GM12872 (cell line): ENCODE measurements at regions not wholly inside any gene's neighbourhood (a gene's known extent, or its start where the extent isn't known, plus 50 kb on each side); places are given as distances from the start of the nearest gene placed in this dataset.

Source experiments
- CTCF ChIP-seq: IDR thresholded peaks from 3 replicates; pipeline ENCODE4 v1.5.1; 2011; ENCODE audit warnings: low read depth, mild to moderate bottlenecking, low read length, moderate library complexity; ENCODE audit not compliant: insufficient read depth

- no peak for TF ChIP-seq CTCF
Observed at GRCh38 chr6:102352552-102352951, 959.0 kb downstream of the GRIK2 start.

GRCh38 chr6:102344769-102345168 lies 951.3 kb downstream of the GRIK2 start:
- no peak for TF ChIP-seq CTCF

- no peak for TF ChIP-seq CTCF
Observed at GRCh38 chr6:102340311-102340710, 946.8 kb downstream of the GRIK2 start.

- no peak for TF ChIP-seq CTCF
Observed at GRCh38 chr6:102333736-102334135, 940.2 kb downstream of the GRIK2 start.

GRCh38 chr6:102327697-102328225 lies 934.3 kb downstream of the GRIK2 start:
- no peak for TF ChIP-seq CTCF

GRCh38 chr6:102313699-102314098 lies 920.2 kb downstream of the GRIK2 start:
- TF ChIP-seq CTCF = no peak

GRCh38 chr6:102309700-102310099 lies 916.2 kb downstream of the GRIK2 start:
- no peak for TF ChIP-seq CTCF
